HG03575 (cell line): ENCODE measurements at regions not wholly inside any gene's neighbourhood (a gene's known extent, or its start where the extent isn't known, plus 50 kb on each side); places are given as distances from the start of the nearest gene placed in this dataset.

Source experiments
- ATAC-seq: cut with Tn5 transposase; IDR thresholded peaks from one replicate; pipeline ENCODE4 v1.9.1; 2021; ENCODE audit not compliant: unreplicated experiment, insufficient number of reproducible peaks, low FRiP score; ENCODE audit errors: extremely low read depth

DNA sequence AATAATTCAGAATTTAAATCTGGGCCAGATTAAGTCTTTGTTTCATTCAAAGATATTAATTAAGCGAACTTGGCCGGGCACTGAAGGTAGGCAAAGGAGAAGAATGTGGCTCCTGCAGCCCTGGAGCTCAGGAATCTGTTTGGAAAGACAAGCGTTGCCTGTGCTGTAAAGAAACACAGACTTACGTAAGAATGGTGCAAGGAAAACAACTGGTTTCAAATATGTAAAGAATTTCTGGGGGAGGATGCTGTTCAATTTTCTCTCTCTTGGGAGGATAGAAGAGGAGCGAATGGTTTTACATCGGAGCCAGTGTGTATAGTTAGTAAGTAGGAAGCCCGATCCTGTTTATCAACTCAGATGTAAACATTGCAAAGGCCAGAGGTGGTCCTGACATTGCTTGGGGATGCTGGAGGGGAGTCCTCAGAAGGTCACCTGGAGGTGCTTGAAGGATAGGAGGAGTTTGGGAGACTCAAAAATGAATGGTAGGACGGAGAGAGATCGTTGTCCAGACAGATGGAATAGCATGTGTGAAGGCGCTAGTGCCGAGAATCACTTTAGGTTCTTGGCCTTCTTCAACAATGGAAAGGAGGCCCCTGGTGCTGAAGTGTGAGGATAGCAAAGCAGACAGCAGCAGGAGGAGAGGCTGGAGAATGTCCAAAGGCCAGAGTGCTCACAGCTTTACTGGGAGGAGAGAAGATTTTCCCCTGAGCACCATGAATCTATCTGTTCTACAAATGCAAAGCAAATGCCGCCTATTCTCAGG, 456.1 kb downstream of the LPIN1 start:
- no peak for ATAC-seq

DNA sequence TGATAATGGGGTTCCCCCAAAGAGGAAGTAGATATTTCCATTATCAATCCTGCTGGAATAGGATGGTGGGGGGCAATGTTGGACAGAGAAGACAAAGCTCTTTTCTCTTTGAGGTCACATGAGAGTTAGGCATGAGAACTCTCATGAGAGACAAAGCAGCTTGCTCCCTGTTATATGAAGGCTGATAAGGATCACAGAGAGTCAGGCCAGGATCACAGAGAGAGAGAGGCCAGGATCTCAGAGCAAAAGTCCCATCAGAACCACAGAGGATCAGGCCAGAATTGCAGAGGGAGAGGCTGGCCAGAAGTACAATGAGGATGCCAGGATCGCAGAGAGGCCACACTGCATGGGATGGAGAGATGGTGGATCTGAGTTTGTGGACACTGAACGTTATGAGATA, 457.1 kb downstream of the LPIN1 start:
- ATAC-seq, result no peak

DNA sequence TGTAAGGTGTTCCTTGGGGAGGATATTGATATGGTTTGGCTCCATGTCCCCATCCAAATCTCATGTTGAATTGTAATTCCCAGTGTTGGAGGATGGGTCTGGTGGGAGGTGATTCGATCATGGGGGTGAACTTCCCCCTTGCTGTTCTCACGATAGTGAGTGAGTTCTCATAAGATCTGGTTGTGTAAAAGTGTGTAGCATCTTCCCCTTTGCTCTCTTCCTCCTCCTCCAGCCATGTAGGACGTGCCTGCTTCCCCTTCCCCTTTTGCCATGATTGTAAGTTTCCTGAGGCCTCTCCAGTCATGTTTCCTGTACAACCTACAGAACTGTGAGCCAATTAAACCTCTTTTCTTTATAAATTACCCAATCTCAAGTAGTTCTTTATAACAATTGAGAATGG, 458.7 kb downstream of the LPIN1 start:
- ATAC-seq, result no peak

DNA sequence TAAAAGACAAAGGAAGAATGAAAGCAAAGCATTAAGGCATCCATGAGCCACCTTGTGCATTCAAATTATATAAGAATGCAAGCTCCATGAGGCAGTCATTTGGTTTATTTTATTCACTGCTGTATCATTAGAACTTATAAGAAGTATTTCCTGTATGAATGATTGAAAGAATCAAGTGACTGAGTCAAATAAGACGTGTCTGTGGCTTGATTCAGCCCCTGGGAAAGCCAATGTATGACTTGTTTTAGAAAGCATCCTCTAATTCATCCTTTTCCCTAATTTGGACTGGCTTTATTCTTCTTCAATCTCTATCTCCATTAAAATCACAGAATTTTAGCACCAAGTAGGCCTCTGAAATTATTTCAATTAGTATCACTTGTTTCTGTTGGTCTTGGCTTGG, 461.1 kb downstream of the LPIN1 start:
- ATAC-seq, result no peak

GRCh38 chr2:12210016-12210933, 463.8 kb downstream of the LPIN1 start:
- no peak for ATAC-seq

GRCh38 chr2:12211326-12212175, 465.1 kb downstream of the LPIN1 start:
- no peak for ATAC-seq

- no peak for ATAC-seq
Observed at GRCh38 chr2:12212841-12213597, 466.6 kb downstream of the LPIN1 start.

DNA sequence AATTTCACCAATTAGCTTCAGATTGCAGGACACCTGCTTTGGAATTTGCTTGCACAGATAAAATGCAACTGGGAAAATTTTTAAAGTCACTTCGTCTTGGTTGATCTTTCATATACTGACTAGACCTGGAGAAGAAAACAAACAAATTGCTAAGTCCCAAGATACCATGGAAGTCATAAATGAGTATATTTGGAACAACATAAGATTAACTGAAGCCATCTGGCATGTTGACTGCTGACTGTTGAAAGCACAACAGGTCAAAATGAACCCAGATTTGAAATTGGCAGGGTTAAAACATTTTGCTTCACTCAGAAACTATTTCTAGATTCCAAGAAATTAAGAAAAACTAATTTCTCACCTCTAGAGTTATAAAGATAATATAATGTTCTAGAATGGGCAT, 470.7 kb downstream of the LPIN1 start:
- no peak for ATAC-seq

DNA sequence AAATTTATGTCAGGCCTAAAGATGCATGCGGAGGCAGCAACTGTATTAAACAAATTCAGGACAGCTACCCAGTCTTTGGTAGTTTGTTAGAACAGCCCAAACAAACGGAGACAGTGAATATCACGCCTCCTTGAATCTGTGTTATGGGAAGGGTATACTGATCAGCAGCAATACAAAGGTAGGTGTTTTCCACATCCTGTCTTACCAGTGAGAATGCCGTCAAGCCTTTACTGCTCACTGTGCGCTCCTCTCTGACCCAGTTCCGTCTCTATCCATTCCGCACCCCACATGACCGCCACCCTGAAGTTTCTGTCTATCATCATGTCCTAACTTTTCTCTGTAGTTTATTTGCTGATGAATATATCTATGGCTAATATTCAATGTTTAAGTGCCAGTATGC, 473.3 kb downstream of the LPIN1 start:
- ATAC-seq, result no peak

DNA sequence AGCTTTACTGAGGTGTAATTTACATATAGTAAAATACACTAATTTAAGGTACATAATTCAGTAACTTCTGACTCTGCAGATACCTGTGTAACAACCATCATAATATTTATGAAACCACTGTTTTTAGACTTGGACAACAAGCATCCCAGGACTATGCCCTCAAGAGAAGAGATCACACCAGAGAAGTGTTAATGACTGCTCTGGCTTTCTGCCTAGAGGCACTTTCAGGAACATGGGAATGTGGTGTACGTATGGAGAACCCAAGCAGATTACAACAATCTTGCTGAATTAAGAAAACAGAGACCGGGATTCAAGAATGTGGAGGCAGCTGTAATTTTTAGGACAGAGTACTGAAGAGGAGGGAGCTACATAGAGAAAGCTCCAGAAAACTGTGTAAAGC, 475.2 kb downstream of the LPIN1 start:
- ATAC-seq, result no peak

GRCh38 chr2:12222554-12222953, 476.1 kb downstream of the LPIN1 start:
- no peak for ATAC-seq

- no peak for ATAC-seq
Observed at GRCh38 chr2:12223732-12224131, 477.3 kb downstream of the LPIN1 start.

- ATAC-seq, result no peak
Observed at GRCh38 chr2:12226653-12227052, 480.2 kb downstream of the LPIN1 start.

DNA sequence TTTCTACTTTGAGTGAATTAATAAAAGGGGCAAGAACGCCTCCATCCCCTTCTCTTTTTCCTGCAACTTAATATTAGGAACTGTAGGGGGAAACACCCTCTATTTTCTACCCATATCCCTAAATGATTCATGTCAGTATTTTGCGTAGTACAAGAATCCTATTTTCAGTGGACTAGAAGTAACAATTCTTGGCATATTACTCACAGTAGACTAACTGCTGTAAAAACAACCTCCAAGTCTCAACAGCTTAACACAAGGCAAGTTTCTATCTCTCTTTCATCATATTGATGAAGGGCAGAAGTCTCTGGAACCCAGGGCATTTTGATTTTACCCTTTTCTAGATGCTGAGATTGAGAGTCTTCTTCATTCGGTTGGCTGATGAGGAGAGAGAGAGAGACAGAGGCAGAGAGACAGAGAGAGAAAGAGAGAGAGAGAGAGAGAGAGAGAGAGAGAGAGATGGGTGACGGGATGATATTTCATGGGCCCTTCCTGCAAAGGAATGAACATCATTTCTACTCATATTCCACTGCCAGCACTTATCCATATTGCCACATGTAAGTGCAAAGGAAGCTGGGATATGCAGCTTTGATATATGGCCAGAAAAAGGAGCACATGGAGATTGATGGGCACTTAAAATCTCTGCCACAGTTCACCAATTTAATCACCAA, 481.6 kb downstream of the LPIN1 start:
- no peak for ATAC-seq

DNA sequence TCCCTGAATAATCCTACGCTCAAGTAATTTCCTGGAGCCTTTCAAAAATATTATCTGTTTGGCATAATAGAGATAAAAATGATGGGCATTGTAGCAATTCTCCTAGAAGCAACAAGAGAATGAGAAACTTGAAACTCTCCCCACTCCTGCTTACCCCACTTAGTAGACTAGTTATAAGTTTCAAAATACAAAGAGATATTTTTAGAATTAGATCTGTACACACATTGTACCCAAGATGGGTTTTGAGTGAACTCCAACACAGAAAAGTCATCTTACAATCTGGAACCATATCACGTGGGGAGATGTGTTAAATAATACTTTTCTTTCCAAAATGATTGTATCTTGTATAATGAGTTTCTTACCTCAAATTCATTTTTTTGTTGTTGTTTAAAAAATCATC, 484.9 kb downstream of the LPIN1 start:
- ATAC-seq, result no peak

GRCh38 chr2:12232876-12233275, 483.9 kb upstream of the TRIB2 start:
- ATAC-seq, result no peak

DNA sequence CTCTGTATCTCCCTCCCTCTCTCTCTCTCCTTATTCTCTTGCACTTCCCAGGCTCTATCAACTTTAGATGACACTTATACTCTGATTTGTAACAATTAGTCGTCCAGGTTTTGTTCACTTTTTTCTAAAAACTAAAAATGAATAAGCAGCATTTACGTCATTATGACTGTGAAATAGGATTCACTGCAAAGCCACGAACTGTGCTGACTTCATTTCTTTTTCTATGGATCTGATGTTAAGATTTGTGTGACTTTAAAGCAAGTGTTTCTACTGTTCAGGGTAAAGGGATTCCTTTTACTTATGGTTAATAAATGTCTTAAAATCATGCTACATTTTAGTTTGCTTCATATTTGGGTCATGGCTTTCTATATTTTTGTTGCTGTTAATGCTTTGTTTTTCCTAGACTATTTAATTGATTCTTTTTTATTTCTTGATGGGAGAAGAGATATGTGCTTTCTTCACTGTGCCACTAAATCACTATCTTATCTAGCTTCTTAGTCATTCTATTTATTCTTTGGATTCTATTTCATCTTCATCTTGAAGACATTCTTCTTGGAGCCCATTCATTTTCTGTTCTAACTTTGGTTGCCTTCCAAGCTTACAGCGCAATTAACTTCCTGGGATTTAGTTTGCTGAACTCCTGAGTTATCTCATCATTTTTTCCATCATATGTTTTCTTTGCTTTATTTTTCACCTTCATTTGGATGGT, 480.4 kb upstream of the TRIB2 start:
- no peak for ATAC-seq

DNA sequence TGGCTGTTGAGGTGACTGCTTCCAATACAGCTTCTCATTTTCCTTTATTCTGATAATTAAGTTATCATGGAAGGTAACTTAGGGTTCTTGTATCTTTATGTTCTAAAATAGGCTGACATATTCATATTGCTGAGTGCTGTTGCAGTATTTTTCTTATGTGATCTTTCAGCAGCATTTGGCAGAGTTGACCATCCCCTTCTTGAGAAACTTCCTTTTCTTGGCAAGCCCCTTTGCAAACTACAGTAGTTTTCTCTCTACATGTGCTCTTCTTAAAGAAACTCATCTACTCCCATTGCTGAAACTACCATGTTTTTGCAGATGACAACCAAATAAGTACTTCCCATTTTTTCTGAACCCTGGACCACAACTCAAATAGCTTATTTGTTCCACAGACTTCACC, 476.5 kb upstream of the TRIB2 start:
- ATAC-seq, result no peak
